HEK293 (cell line): ENCODE measurements at regions not wholly inside any gene's neighbourhood (a gene's known extent, or its start where the extent isn't known, plus 50 kb on each side); places are given as distances from the start of the nearest gene placed in this dataset.

ENCODE experiments used
- CTCF ChIA-PET: fragments of 350-600 bp; formaldehyde crosslinking; extraction: SDS; loops from one replicate; lab custom pipeline; 2021; ENCODE audit warnings: antibody characterized with exemption; lab: Yijun Ruan, JAX
- POLR2A ChIA-PET: fragments of 300-600 bp; formaldehyde crosslinking; extraction: SDS; loops from one replicate; lab custom pipeline; 2020; ENCODE audit warnings: antibody characterized with exemption, inconsistent platforms; lab: Yijun Ruan, JAX
- H3K27ac ChIP-seq: fragments of 200-500 bp; sonication (Bioruptor generic); 2 replicates; pipeline ENCODE4 v1.5.1; 2014; ENCODE audit warnings: low read depth, low read length, control low read depth, inconsistent platforms; ENCODE audit errors: extremely low read depth
- H3K36me3 ChIP-seq, 2 experiments: fragments of 200-500 bp in 1 of 2; sonication (Bioruptor generic) in 1 of 2; 1 replicate in 1 of 2; 2 replicates in 1 of 2; pipeline ENCODE4 v1.5.1; 2014 to 2017; ENCODE audit warnings: inconsistent platforms in 2 of 2, low read length in 2 of 2; ENCODE audit not compliant: control insufficient read depth in 2 of 2, insufficient read depth in 1 of 2
- H3K4me1 ChIP-seq: fragments of 200-500 bp; sonication (Bioruptor generic); 2 replicates; pipeline ENCODE4 v1.5.1; 2014; ENCODE audit warnings: mild to moderate bottlenecking, low read length, inconsistent platforms; ENCODE audit not compliant: control insufficient read depth, insufficient read depth
- H3K4me3 ChIP-seq: 2 replicates; pipeline ENCODE4 v1.5.1; 2011; ENCODE audit warnings: low read depth, mild to moderate bottlenecking, control low read depth, low read length, moderate library complexity
- H3K9me3 ChIP-seq: fragments of 200-500 bp; sonication (Bioruptor generic); 2 replicates; pipeline ENCODE4 v1.5.1; 2014; ENCODE audit warnings: low read depth, low read length, inconsistent platforms; ENCODE audit not compliant: control insufficient read depth, insufficient read depth
- GLI4 ChIP-seq: fragments of 450-650 bp; formaldehyde crosslinking; IDR thresholded peaks from 2 replicates; pipeline ENCODE4 v1.5.1; 2016; ENCODE audit warnings: missing biosample characterization, missing genetic modification characterization
- KLF8 ChIP-seq: fragments of 450-650 bp; formaldehyde crosslinking; IDR thresholded peaks from 2 replicates; pipeline ENCODE4 v1.5.1; 2016; ENCODE audit warnings: missing biosample characterization, missing genetic modification characterization
- REPIN1 ChIP-seq: fragments of 450-650 bp; formaldehyde crosslinking; IDR thresholded peaks from 2 replicates; pipeline ENCODE4 v1.5.1; 2017; ENCODE audit warnings: missing biosample characterization, missing genetic modification characterization, low read depth
- SP3 ChIP-seq: fragments of 450-650 bp; formaldehyde crosslinking; IDR thresholded peaks from 2 replicates; pipeline ENCODE4 v1.5.1; 2016; ENCODE audit warnings: missing biosample characterization, missing genetic modification characterization
- ZFP41 ChIP-seq: fragments of 450-650 bp; formaldehyde crosslinking; IDR thresholded peaks from 2 replicates; pipeline ENCODE4 v1.5.1; 2016; ENCODE audit warnings: missing biosample characterization, missing genetic modification characterization, borderline replicate concordance
- ZFP69B ChIP-seq: fragments of 450-650 bp; formaldehyde crosslinking; IDR thresholded peaks from 2 replicates; pipeline ENCODE4 v1.5.1; 2016; ENCODE audit warnings: missing biosample characterization, missing genetic modification characterization
- ZNF133 ChIP-seq: fragments of 450-650 bp; formaldehyde crosslinking; IDR thresholded peaks from 2 replicates; pipeline ENCODE4 v1.5.1; 2016; ENCODE audit warnings: missing biosample characterization, missing genetic modification characterization
- ZNF19 ChIP-seq: fragments of 450-650 bp; formaldehyde crosslinking; IDR thresholded peaks from 2 replicates; pipeline ENCODE4; 2016; ENCODE audit warnings: missing biosample characterization, missing genetic modification characterization, low read depth
- ZNF311 ChIP-seq: fragments of 450-650 bp; formaldehyde crosslinking; IDR thresholded peaks from 2 replicates; pipeline ENCODE4 v1.5.1; 2017; ENCODE audit warnings: missing biosample characterization, missing genetic modification characterization, borderline replicate concordance
- ZNF350 ChIP-seq: fragments of 450-650 bp; formaldehyde crosslinking; IDR thresholded peaks from 2 replicates; pipeline ENCODE4 v1.5.0; 2017; ENCODE audit warnings: missing biosample characterization, mild to moderate bottlenecking, missing genetic modification characterization
- ZNF510 ChIP-seq: fragments of 450-650 bp; formaldehyde crosslinking; IDR thresholded peaks from 2 replicates; pipeline ENCODE4 v1.5.1; 2018; ENCODE audit warnings: mild to moderate bottlenecking, missing genetic modification characterization, missing biosample characterization; ENCODE audit not compliant: insufficient replicate concordance
- ZNF626 ChIP-seq: fragments of 450-650 bp; sonication (Bioruptor Pico); formaldehyde crosslinking; IDR thresholded peaks from 2 replicates; pipeline ENCODE4 v1.5.1; 2018; ENCODE audit warnings: missing biosample characterization, missing genetic modification characterization, inconsistent platforms
- ZNF837 ChIP-seq: fragments of 450-650 bp; formaldehyde crosslinking; IDR thresholded peaks from 2 replicates; pipeline ENCODE4 v1.5.1; 2016; ENCODE audit warnings: missing biosample characterization, missing genetic modification characterization
- ZSCAN16 ChIP-seq: fragments of 450-650 bp; formaldehyde crosslinking; IDR thresholded peaks from 2 replicates; pipeline ENCODE4 v1.5.1; 2016; ENCODE audit warnings: missing biosample characterization, missing genetic modification characterization
- ZXDB ChIP-seq: fragments of 450-650 bp; formaldehyde crosslinking; IDR thresholded peaks from 2 replicates; pipeline ENCODE4 v1.5.1; 2016; ENCODE audit warnings: missing biosample characterization, missing genetic modification characterization
- TF ChIP-seq, protein P1 (sequence below): fragments of 450-650 bp; formaldehyde crosslinking; IDR thresholded peaks from 2 replicates; pipeline ENCODE4 v1.5.1; 2016; ENCODE audit warnings: missing biosample characterization, missing genetic modification characterization
- TF ChIP-seq, protein P2 (sequence below): fragments of 450-650 bp; formaldehyde crosslinking; IDR thresholded peaks from 2 replicates; pipeline ENCODE4 v1.5.1; 2016; ENCODE audit warnings: missing biosample characterization, missing genetic modification characterization, borderline replicate concordance
- TF ChIP-seq, protein P3 (sequence below): fragments of 450-650 bp; formaldehyde crosslinking; IDR thresholded peaks from 2 replicates; pipeline ENCODE4 v1.5.1; 2016; ENCODE audit warnings: missing biosample characterization, missing genetic modification characterization, borderline replicate concordance
- TF ChIP-seq, protein P4 (sequence below): fragments of 450-650 bp; formaldehyde crosslinking; IDR thresholded peaks from 2 replicates; pipeline ENCODE4 v1.5.1; 2016; ENCODE audit warnings: missing biosample characterization, missing genetic modification characterization
- TF ChIP-seq, protein P5 (sequence below): fragments of 450-650 bp; formaldehyde crosslinking; IDR thresholded peaks from 2 replicates; pipeline ENCODE4 v1.5.1; 2016; ENCODE audit warnings: missing biosample characterization, missing genetic modification characterization

DNA sequence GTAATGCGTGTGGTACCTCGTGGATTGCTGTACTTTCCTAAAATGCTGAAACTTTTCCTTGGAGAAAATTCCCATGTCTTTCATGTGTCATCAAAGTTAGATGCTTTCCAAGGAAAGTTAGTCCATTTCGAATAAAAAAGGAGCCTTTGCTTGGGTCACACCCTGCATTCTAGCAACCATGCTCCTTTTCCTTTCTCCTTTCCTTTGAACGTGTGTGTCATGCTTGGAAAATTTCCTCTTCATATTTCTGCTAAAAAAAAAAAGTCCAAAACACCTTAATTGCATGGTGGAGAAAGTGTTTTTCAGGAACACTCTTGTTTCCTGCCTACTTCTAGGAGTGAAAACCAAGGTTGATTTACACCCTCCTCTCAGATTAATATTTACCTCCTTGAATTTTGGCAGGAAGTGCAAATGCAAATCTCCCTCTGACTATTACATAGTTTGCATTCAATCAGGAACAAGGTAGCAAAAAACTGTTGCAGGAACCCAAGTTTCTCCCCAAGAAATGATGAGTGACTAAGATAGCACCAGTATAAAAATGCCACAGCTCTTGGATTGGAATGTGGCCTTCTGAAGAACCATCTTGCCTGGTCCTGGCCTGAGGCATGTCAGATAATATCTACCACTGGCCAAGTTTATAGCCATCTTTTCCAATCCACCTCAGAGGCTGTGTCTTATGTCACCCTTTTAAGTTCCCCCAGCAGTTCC lies 590.6 kb downstream of the QKI start (continued):
- TF ChIP-seq, protein P1, sequence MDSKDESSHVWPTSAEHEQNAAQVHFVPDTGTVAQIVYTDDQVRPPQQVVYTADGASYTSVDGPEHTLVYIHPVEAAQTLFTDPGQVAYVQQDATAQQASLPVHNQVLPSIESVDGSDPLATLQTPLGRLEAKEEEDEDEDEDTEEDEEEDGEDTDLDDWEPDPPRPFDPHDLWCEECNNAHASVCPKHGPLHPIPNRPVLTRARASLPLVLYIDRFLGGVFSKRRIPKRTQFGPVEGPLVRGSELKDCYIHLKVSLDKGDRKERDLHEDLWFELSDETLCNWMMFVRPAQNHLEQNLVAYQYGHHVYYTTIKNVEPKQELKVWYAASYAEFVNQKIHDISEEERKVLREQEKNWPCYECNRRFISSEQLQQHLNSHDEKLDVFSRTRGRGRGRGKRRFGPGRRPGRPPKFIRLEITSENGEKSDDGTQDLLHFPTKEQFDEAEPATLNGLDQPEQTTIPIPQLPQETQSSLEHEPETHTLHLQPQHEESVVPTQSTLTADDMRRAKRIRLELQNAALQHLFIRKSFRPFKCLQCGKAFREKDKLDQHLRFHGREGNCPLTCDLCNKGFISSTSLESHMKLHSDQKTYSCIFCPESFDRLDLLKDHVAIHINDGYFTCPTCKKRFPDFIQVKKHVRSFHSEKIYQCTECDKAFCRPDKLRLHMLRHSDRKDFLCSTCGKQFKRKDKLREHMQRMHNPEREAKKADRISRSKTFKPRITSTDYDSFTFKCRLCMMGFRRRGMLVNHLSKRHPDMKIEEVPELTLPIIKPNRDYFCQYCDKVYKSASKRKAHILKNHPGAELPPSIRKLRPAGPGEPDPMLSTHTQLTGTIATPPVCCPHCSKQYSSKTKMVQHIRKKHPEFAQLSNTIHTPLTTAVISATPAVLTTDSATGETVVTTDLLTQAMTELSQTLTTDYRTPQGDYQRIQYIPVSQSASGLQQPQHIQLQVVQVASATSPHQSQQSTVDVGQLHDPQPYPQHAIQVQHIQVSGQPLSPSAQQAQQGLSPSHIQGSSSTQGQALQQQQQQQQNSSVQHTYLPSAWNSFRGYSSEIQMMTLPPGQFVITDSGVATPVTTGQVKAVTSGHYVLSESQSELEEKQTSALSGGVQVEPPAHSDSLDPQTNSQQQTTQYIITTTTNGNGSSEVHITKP (tag by site-specific recombination) = no peak
- no peak for TF ChIP-seq ZNF510
- no peak for TF ChIP-seq ZSCAN16 (tag by site-specific recombination)
- TF ChIP-seq REPIN1 = no peak
- no peak for TF ChIP-seq ZNF350 (tag by site-specific recombination)

DNA sequence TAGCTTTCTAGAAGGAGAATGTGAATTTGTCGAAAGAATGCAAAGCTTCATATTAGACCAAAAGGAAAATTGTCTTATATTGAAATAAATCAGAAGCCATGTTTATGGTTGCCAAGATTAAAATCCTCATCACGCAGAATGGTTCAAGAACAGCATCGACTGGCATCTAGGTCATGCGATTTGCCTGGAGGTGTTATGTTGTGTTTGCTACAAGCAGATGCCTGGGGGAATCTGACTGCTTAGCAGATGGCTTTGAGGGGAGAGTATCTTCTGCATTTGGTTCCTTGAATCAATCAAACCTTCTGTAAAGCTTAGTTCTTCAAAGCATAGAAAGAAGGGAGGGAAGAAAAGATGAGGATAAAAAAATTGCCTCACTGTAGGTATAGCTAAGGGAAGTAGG lies 585.8 kb downstream of the QKI start:
- ChIA-PET POLR2A (no interaction called here), CTCF (interaction anchor here (0.7 kb wide), 3 partner anchors 30 to 928 kb away, joined by 3 to 4 read pairs (median 3); no protein-coding TSS in a partner anchor)
- H3K9me3 ChIP-seq = no peaks in the 10 kb centered on the region
- no peak overlapping the region for H3K27ac ChIP-seq
- H3K4me1 ChIP-seq = no peaks in the 10 kb centered on the region
- no peaks in the 10 kb centered on the region for H3K36me3 ChIP-seq
- no peak overlapping the region for H3K4me3 ChIP-seq
- TF ChIP-seq, protein P2, sequence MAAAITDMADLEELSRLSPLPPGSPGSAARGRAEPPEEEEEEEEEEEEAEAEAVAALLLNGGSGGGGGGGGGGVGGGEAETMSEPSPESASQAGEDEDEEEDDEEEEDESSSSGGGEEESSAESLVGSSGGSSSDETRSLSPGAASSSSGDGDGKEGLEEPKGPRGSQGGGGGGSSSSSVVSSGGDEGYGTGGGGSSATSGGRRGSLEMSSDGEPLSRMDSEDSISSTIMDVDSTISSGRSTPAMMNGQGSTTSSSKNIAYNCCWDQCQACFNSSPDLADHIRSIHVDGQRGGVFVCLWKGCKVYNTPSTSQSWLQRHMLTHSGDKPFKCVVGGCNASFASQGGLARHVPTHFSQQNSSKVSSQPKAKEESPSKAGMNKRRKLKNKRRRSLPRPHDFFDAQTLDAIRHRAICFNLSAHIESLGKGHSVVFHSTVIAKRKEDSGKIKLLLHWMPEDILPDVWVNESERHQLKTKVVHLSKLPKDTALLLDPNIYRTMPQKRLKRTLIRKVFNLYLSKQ (tag by site-specific recombination) = no peak
- TF ChIP-seq ZNF626 = no peak
- TF ChIP-seq, protein P3, sequence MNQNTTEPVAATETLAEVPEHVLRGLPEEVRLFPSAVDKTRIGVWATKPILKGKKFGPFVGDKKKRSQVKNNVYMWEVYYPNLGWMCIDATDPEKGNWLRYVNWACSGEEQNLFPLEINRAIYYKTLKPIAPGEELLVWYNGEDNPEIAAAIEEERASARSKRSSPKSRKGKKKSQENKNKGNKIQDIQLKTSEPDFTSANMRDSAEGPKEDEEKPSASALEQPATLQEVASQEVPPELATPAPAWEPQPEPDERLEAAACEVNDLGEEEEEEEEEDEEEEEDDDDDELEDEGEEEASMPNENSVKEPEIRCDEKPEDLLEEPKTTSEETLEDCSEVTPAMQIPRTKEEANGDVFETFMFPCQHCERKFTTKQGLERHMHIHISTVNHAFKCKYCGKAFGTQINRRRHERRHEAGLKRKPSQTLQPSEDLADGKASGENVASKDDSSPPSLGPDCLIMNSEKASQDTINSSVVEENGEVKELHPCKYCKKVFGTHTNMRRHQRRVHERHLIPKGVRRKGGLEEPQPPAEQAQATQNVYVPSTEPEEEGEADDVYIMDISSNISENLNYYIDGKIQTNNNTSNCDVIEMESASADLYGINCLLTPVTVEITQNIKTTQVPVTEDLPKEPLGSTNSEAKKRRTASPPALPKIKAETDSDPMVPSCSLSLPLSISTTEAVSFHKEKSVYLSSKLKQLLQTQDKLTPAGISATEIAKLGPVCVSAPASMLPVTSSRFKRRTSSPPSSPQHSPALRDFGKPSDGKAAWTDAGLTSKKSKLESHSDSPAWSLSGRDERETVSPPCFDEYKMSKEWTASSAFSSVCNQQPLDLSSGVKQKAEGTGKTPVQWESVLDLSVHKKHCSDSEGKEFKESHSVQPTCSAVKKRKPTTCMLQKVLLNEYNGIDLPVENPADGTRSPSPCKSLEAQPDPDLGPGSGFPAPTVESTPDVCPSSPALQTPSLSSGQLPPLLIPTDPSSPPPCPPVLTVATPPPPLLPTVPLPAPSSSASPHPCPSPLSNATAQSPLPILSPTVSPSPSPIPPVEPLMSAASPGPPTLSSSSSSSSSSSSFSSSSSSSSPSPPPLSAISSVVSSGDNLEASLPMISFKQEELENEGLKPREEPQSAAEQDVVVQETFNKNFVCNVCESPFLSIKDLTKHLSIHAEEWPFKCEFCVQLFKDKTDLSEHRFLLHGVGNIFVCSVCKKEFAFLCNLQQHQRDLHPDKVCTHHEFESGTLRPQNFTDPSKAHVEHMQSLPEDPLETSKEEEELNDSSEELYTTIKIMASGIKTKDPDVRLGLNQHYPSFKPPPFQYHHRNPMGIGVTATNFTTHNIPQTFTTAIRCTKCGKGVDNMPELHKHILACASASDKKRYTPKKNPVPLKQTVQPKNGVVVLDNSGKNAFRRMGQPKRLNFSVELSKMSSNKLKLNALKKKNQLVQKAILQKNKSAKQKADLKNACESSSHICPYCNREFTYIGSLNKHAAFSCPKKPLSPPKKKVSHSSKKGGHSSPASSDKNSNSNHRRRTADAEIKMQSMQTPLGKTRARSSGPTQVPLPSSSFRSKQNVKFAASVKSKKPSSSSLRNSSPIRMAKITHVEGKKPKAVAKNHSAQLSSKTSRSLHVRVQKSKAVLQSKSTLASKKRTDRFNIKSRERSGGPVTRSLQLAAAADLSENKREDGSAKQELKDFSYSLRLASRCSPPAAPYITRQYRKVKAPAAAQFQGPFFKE (tag by site-specific recombination) = no peak
- no peak for TF ChIP-seq SP3
- TF ChIP-seq, protein P4, sequence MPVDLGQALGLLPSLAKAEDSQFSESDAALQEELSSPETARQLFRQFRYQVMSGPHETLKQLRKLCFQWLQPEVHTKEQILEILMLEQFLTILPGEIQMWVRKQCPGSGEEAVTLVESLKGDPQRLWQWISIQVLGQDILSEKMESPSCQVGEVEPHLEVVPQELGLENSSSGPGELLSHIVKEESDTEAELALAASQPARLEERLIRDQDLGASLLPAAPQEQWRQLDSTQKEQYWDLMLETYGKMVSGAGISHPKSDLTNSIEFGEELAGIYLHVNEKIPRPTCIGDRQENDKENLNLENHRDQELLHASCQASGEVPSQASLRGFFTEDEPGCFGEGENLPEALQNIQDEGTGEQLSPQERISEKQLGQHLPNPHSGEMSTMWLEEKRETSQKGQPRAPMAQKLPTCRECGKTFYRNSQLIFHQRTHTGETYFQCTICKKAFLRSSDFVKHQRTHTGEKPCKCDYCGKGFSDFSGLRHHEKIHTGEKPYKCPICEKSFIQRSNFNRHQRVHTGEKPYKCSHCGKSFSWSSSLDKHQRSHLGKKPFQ (tag by site-specific recombination) = no peak
- TF ChIP-seq ZFP41 = no peak
- no peak for TF ChIP-seq ZFP69B (tag by site-specific recombination)
- TF ChIP-seq ZNF837 (tag by site-specific recombination) = no peak
- TF ChIP-seq ZSCAN16 (tag by site-specific recombination) = no peak
- TF ChIP-seq KLF8 = no peak
- no peak for TF ChIP-seq ZNF19 (tag by site-specific recombination)
- TF ChIP-seq ZNF133 (tag by site-specific recombination) = no peak
- TF ChIP-seq ZNF311 (tag by site-specific recombination) = no peak
- TF ChIP-seq ZXDB = no peak
- no peak for TF ChIP-seq GLI4
- TF ChIP-seq, protein P5, sequence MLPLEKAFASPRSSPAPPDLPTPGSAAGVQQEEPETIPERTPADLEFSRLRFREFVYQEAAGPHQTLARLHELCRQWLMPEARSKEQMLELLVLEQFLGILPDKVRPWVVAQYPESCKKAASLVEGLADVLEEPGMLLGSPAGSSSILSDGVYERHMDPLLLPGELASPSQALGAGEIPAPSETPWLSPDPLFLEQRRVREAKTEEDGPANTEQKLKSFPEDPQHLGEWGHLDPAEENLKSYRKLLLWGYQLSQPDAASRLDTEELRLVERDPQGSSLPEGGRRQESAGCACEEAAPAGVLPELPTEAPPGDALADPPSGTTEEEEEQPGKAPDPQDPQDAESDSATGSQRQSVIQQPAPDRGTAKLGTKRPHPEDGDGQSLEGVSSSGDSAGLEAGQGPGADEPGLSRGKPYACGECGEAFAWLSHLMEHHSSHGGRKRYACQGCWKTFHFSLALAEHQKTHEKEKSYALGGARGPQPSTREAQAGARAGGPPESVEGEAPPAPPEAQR (tag by site-specific recombination) = no peak
